ENCODE measurements at regions not wholly inside any gene's neighbourhood (a gene's known extent, or its start where the extent isn't known, plus 50 kb on each side); places are given as distances from the start of the nearest gene placed in this dataset.

DNA sequence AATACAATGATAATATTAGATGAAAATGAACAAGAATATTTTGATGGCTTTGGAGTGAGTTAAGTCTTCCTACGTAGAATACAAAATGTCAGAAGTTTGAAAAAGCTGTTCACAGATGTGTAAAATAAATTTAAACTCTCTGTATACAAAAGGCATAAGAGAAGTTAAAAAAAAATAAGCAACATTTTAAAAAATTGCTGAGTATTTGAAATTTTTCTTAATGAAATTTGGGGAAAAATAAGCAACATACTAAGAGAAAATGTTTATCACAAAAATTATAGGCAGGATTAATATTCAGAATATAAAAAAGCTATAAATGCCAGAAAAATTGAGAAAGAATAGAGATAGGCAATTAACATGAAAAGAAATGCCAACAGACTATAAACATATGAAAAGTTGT is 470.7 kb upstream of the TRPC7 start:
- TF ChIP-seq, protein P1, sequence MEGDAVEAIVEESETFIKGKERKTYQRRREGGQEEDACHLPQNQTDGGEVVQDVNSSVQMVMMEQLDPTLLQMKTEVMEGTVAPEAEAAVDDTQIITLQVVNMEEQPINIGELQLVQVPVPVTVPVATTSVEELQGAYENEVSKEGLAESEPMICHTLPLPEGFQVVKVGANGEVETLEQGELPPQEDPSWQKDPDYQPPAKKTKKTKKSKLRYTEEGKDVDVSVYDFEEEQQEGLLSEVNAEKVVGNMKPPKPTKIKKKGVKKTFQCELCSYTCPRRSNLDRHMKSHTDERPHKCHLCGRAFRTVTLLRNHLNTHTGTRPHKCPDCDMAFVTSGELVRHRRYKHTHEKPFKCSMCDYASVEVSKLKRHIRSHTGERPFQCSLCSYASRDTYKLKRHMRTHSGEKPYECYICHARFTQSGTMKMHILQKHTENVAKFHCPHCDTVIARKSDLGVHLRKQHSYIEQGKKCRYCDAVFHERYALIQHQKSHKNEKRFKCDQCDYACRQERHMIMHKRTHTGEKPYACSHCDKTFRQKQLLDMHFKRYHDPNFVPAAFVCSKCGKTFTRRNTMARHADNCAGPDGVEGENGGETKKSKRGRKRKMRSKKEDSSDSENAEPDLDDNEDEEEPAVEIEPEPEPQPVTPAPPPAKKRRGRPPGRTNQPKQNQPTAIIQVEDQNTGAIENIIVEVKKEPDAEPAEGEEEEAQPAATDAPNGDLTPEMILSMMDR (IDR thresholded peaks at IDR 0.05) = no peak
- no peak for TF ChIP-seq POLR2AphosphoS5 (IDR thresholded peaks at IDR 0.05)
- no peak for TF ChIP-seq EP300 (IDR thresholded peaks at IDR 0.05)
